ENCODE measurements at regions not wholly inside any gene's neighbourhood (a gene's known extent, or its start where the extent isn't known, plus 50 kb on each side); places are given as distances from the start of the nearest gene placed in this dataset.

- TF ChIP-seq USF1 (IDR thresholded peaks at IDR 0.05) = no peak
- TF ChIP-seq FOXM1 (IDR thresholded peaks at IDR 0.05; ENCODE audit: borderline replicate concordance, low read depth) = no peak
- TF ChIP-seq TEAD4 (IDR thresholded peaks at IDR 0.05) = no peak
- no peak for TF ChIP-seq MAX (IDR thresholded peaks at IDR 0.05)
- no peak for TF ChIP-seq RAD21 (IDR thresholded peaks at IDR 0.05; ENCODE audit: low read depth)
- TF ChIP-seq YY1 (IDR thresholded peaks at IDR 0.05; ENCODE audit: low read depth) = no peak
- no peak for TF ChIP-seq CEBPB (IDR thresholded peaks at IDR 0.05)
- no peak for TF ChIP-seq EP300 (IDR thresholded peaks at IDR 0.05; ENCODE audit: borderline replicate concordance)
- TF ChIP-seq REST (IDR thresholded peaks at IDR 0.05; ENCODE audit: low read depth) = no peak
- TF ChIP-seq EGR1 (IDR thresholded peaks at IDR 0.05) = no peak
- no peak for TF ChIP-seq NFIC (IDR thresholded peaks at IDR 0.05)
- no peak for TF ChIP-seq TAF1 (IDR thresholded peaks at IDR 0.05; ENCODE audit: low read depth)
- TF ChIP-seq ZBTB7A (IDR thresholded peaks at IDR 0.05; ENCODE audit: low read depth) = no peak
- no peak for TF ChIP-seq CREB1 (IDR thresholded peaks at IDR 0.05; ENCODE audit: low read depth)
- TF ChIP-seq TCF12 (IDR thresholded peaks at IDR 0.05; ENCODE audit: low read depth) = no peak
Measured at GRCh38 chr13:75153834-75154233, 328.1 kb downstream of the TBC1D4 start.

GRCh38 chr13:75153386-75153785 is 328.6 kb downstream of the TBC1D4 start:
- no peak for TF ChIP-seq RAD21 (IDR thresholded peaks at IDR 0.05; ENCODE audit: low read depth)
- no peak for TF ChIP-seq YY1 (IDR thresholded peaks at IDR 0.05; ENCODE audit: low read depth)
- TF ChIP-seq USF1 (IDR thresholded peaks at IDR 0.05) = no peak
- TF ChIP-seq EGR1 (IDR thresholded peaks at IDR 0.05) = no peak
- no peak for TF ChIP-seq TEAD4 (IDR thresholded peaks at IDR 0.05)
- no peak for TF ChIP-seq CREB1 (IDR thresholded peaks at IDR 0.05; ENCODE audit: low read depth)
- no peak for TF ChIP-seq ZBTB7A (IDR thresholded peaks at IDR 0.05; ENCODE audit: low read depth)
- TF ChIP-seq TAF1 (IDR thresholded peaks at IDR 0.05; ENCODE audit: low read depth) = no peak
- no peak for TF ChIP-seq FOXM1 (IDR thresholded peaks at IDR 0.05; ENCODE audit: borderline replicate concordance, low read depth)
- TF ChIP-seq CEBPB (IDR thresholded peaks at IDR 0.05) = no peak
- no peak for TF ChIP-seq MAX (IDR thresholded peaks at IDR 0.05)
- no peak for TF ChIP-seq EP300 (IDR thresholded peaks at IDR 0.05; ENCODE audit: borderline replicate concordance)
- no peak for TF ChIP-seq TCF12 (IDR thresholded peaks at IDR 0.05; ENCODE audit: low read depth)
- no peak for TF ChIP-seq REST (IDR thresholded peaks at IDR 0.05; ENCODE audit: low read depth)
- no peak for TF ChIP-seq NFIC (IDR thresholded peaks at IDR 0.05)

GRCh38 chr13:75151081-75151643 is 330.8 kb downstream of the TBC1D4 start:
- no peak for TF ChIP-seq USF1 (IDR thresholded peaks at IDR 0.05)
- TF ChIP-seq ZBTB7A (IDR thresholded peaks at IDR 0.05; ENCODE audit: low read depth) = no peak
- no peak for TF ChIP-seq FOXM1 (IDR thresholded peaks at IDR 0.05; ENCODE audit: borderline replicate concordance, low read depth)
- no peak for TF ChIP-seq TEAD4 (IDR thresholded peaks at IDR 0.05)
- no peak for TF ChIP-seq EGR1 (IDR thresholded peaks at IDR 0.05)
- no peak for TF ChIP-seq TCF12 (IDR thresholded peaks at IDR 0.05; ENCODE audit: low read depth)
- TF ChIP-seq TAF1 (IDR thresholded peaks at IDR 0.05; ENCODE audit: low read depth) = no peak
- no peak for TF ChIP-seq EP300 (IDR thresholded peaks at IDR 0.05; ENCODE audit: borderline replicate concordance)
- TF ChIP-seq REST (IDR thresholded peaks at IDR 0.05; ENCODE audit: low read depth) = no peak
- no peak for TF ChIP-seq CEBPB (IDR thresholded peaks at IDR 0.05)
- TF ChIP-seq RAD21 (IDR thresholded peaks at IDR 0.05; ENCODE audit: low read depth) = no peak
- TF ChIP-seq MAX (IDR thresholded peaks at IDR 0.05) = no peak
- no peak for TF ChIP-seq YY1 (IDR thresholded peaks at IDR 0.05; ENCODE audit: low read depth)
- TF ChIP-seq NFIC (IDR thresholded peaks at IDR 0.05) = no peak
- no peak for TF ChIP-seq CREB1 (IDR thresholded peaks at IDR 0.05; ENCODE audit: low read depth)

Data from Ishikawa (cell line).